NCI-H1092 treated with DMSO at 0.1 percent for 48 hours (cell line): ENCODE measurements at regions not wholly inside any gene's neighbourhood (a gene's known extent, or its start where the extent isn't known, plus 50 kb on each side); places are given as distances from the start of the nearest gene placed in this dataset.

Experiments used
- DNase-seq: peaks from one replicate; lab custom pipeline; 2025; lab: John Stamatoyannopoulos, UW

GRCh38 chr2:88834376-88834775, 142.9 kb downstream of the RPIA start:
- no peak for DNase-seq

GRCh38 chr2:88834866-88835265, 143.4 kb downstream of the RPIA start:
- no peak for DNase-seq

- no peak for DNase-seq
Observed at GRCh38 chr2:88835726-88836125, 144.3 kb downstream of the RPIA start.

GRCh38 chr2:88836351-88836750, 144.9 kb downstream of the RPIA start:
- DNase-seq, result no peak

GRCh38 chr2:88837511-88838160, 146.2 kb downstream of the RPIA start:
- no peak for DNase-seq

- no peak for DNase-seq
Observed at GRCh38 chr2:88838165-88838635, 146.7 kb downstream of the RPIA start.

- DNase-seq, result no peak
Observed at GRCh38 chr2:88841224-88841929, 149.9 kb downstream of the RPIA start.

GRCh38 chr2:88842656-88843460, 151.4 kb downstream of the RPIA start:
- no peak for DNase-seq

- DNase-seq, result no peak
Observed at GRCh38 chr2:88843651-88844050, 152.2 kb downstream of the RPIA start.

GRCh38 chr2:88844960-88845359, 153.5 kb downstream of the RPIA start:
- DNase-seq, result no peak

GRCh38 chr2:88845772-88846661, 154.5 kb downstream of the RPIA start:
- no peak for DNase-seq

- no peak for DNase-seq
Observed at GRCh38 chr2:88852753-88853402, 161.4 kb downstream of the RPIA start.

- no peak for DNase-seq
Observed at GRCh38 chr2:88853403-88853790, 161.9 kb downstream of the RPIA start.

GRCh38 chr2:88854528-88854927, 163.1 kb downstream of the RPIA start:
- no peak for DNase-seq

GRCh38 chr2:88855620-88856408, 164.3 kb downstream of the RPIA start:
- DNase-seq, result no peak

GRCh38 chr2:88856409-88857135, 165.1 kb downstream of the RPIA start:
- DNase-seq, result no peak

GRCh38 chr2:88857274-88857741, 165.8 kb downstream of the RPIA start:
- DNase-seq, result no peak

- DNase-seq, result no peak
Observed at GRCh38 chr2:88857951-88858411, 166.5 kb downstream of the RPIA start.

- no peak for DNase-seq
Observed at GRCh38 chr2:88859461-88859860, 168.0 kb downstream of the RPIA start.
